SU-DHL-6 (cell line): ENCODE measurements at regions not wholly inside any gene's neighbourhood (a gene's known extent, or its start where the extent isn't known, plus 50 kb on each side); places are given as distances from the start of the nearest gene placed in this dataset.
"Not testable (repeated sequence)": the region's sequence is repeated elsewhere in the genome, so short reads cannot be mapped to it uniquely, and the experiment has no call there.

Experiments
- H2AFZ ChIP-seq: fragments of 200-600 bp; sonication (generic); 2 replicates; pipeline ENCODE4 v1.6.1; 2014; ENCODE audit warnings: low read depth, mild to moderate bottlenecking, moderate library complexity, mixed read lengths, antibody characterized with exemption, low read length; ENCODE audit not compliant: severe bottlenecking
- H3F3A ChIP-seq: fragments of 200-600 bp; shearing (Covaris generic); 2 replicates; pipeline ENCODE4 v1.6.0; 2016; ENCODE audit warnings: antibody characterized with exemption, mild to moderate bottlenecking; ENCODE audit not compliant: insufficient read depth
- H3K27ac ChIP-seq: fragments of 200-600 bp; sonication (generic); 2 replicates; pipeline ENCODE4 v1.5.1; 2016; ENCODE audit warnings: low read depth, mild to moderate bottlenecking, low read length, moderate library complexity, mixed read lengths
- H3K27me3 ChIP-seq: fragments of 200-600 bp; sonication (generic), shearing (Covaris generic); 2 replicates; pipeline ENCODE4 v1.6.0; 2014; ENCODE audit warnings: mild to moderate bottlenecking, low read length
- H3K36me3 ChIP-seq: fragments of 200-600 bp; sonication (generic); 2 replicates; pipeline ENCODE4 v1.6.1; 2014; ENCODE audit warnings: mild to moderate bottlenecking, low read length, mixed read lengths
- H3K4me2 ChIP-seq: fragments of 300-600, 200-600 bp; shearing (Covaris generic), sonication (generic); 2 replicates; pipeline ENCODE4 v1.6.0; 2014; ENCODE audit warnings: low read length, low read depth, mild to moderate bottlenecking; ENCODE audit not compliant: poor library complexity, severe bottlenecking
- H3K4me3 ChIP-seq: fragments of 200-600 bp; sonication (generic); 2 replicates; pipeline ENCODE4 v1.5.1; 2014; ENCODE audit warnings: antibody characterized with exemption, low read length, mild to moderate bottlenecking, mixed read lengths; ENCODE audit not compliant: insufficient read depth, poor library complexity, severe bottlenecking
- H3K79me2 ChIP-seq: fragments of 200-600 bp; sonication (generic); 2 replicates; pipeline ENCODE4 v1.6.1; 2014; ENCODE audit warnings: mild to moderate bottlenecking, low read length, moderate library complexity; ENCODE audit not compliant: insufficient read depth
- H3K9ac ChIP-seq: fragments of 200-600 bp; sonication (generic); 2 replicates; pipeline ENCODE4 v1.7.0; 2014; ENCODE audit warnings: mild to moderate bottlenecking, low read length
- H3K9me2 ChIP-seq: fragments of 200-600 bp; sonication (generic); replicated peaks from 2 replicates; pipeline ENCODE4 v1.6.1; 2014; ENCODE audit warnings: low read length; ENCODE audit not compliant: insufficient read depth
- H3K9me3 ChIP-seq: fragments of 200-600 bp; sonication (generic); 2 replicates; pipeline ENCODE4 v1.6.1; 2014; ENCODE audit warnings: low read length, mixed read lengths; ENCODE audit not compliant: insufficient read depth
- H4K20me1 ChIP-seq: fragments of 200-600 bp; sonication (generic); 2 replicates; pipeline ENCODE4 v1.6.1; 2014; ENCODE audit warnings: low read depth, mild to moderate bottlenecking, antibody characterized with exemption, low read length, moderate library complexity, mixed read lengths
- EZH2phosphoT487 ChIP-seq: fragments of 200-600 bp; sonication (generic), shearing (Covaris generic); conservative IDR thresholded peaks from 2 replicates; pipeline ENCODE4 v1.6.1; 2018; ENCODE audit warnings: mild to moderate bottlenecking, antibody characterized with exemption, low read length, moderate library complexity, mixed read lengths
- TF ChIP-seq, protein P1 (sequence below): fragments of 200-600 bp; sonication (generic); IDR thresholded peaks from one replicate; pipeline ENCODE4 v1.5.1; 2017; ENCODE audit warnings: antibody characterized with exemption, mild to moderate bottlenecking, low read length, moderate library complexity; ENCODE audit not compliant: insufficient read depth, poor library complexity, severe bottlenecking

DNA sequence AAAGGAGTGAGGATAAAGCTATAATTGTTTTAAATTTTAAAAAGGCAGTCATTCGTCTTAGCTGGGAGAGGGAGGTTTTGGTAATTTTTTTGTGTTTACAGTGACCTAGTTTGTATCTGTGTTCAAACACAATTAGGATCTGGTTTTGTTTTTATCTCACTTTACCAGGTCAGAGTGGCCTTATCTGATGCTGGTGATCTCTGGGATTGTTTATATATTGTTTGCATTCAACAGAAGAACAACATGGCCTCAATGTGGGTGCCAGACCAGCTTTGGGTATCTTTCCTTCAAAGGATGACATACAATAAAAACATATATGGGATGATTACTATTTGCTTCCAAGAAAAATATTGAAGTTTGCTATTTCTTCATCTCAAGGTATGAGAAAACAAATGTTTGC, 272.2 kb upstream of the UGT8 start:
- no peaks in the 10 kb centered on the region for H3K27me3 ChIP-seq
- no peak overlapping the region for H3K27ac ChIP-seq
- no peak overlapping the region for H2AFZ ChIP-seq
- H3K9me2 ChIP-seq = no peaks in the 10 kb centered on the region
- no peaks in the 10 kb centered on the region for H3K79me2 ChIP-seq
- no peak overlapping the region for H3K4me3 ChIP-seq
- no peaks in the 10 kb centered on the region for H3F3A ChIP-seq
- H4K20me1 ChIP-seq = no peaks in the 10 kb centered on the region
- H3K36me3 ChIP-seq = no peaks in the 10 kb centered on the region
- TF ChIP-seq, protein P1, sequence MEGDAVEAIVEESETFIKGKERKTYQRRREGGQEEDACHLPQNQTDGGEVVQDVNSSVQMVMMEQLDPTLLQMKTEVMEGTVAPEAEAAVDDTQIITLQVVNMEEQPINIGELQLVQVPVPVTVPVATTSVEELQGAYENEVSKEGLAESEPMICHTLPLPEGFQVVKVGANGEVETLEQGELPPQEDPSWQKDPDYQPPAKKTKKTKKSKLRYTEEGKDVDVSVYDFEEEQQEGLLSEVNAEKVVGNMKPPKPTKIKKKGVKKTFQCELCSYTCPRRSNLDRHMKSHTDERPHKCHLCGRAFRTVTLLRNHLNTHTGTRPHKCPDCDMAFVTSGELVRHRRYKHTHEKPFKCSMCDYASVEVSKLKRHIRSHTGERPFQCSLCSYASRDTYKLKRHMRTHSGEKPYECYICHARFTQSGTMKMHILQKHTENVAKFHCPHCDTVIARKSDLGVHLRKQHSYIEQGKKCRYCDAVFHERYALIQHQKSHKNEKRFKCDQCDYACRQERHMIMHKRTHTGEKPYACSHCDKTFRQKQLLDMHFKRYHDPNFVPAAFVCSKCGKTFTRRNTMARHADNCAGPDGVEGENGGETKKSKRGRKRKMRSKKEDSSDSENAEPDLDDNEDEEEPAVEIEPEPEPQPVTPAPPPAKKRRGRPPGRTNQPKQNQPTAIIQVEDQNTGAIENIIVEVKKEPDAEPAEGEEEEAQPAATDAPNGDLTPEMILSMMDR = no peak
- TF ChIP-seq EZH2phosphoT487 = no peak
- no peak overlapping the region for H3K9ac ChIP-seq
- no peak overlapping the region for H3K4me2 ChIP-seq
- H3K9me3 ChIP-seq = no peaks in the 10 kb centered on the region

DNA sequence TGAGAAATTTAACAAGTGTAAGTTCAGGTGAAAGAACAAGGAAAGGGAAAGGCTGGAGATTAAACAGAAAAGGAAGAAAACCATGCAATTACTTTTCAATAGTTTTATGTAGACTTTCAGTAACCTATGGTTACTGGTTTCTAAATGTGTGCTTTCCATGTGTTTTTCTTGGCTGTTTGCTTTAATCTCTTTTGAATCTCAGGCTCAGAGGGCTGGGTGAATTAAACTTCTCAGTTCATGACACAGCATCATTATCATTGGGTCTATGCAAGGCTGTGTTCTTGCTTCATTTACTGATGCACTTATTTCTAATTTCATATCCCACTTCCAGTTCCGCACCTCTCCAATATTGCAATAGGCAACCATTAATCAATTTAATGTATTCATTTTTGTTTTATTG, 266.5 kb upstream of the UGT8 start:
- H3K9me3 ChIP-seq = no peaks in the 10 kb centered on the region
- TF ChIP-seq EZH2phosphoT487 = no peak
- TF ChIP-seq, protein P1 = no peak
- H3F3A ChIP-seq = no peaks in the 10 kb centered on the region

DNA sequence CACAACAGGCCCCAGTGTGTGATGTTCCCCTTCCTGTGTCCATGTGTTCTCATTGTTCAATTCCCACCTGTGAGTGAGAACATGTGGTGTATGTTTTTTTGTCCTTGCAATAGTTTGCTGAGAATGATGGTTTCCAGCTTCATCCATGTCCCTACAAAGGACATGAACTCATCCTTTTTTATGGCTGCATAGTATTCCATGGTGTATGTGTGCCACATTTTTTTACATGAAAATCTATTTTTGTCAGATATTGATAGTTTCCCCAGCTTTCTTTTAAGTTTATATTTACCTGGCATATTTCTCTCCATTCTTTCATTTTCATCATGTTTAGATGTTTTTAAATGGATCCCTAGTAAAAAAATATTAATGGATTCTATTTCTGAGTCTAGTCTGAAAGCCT, 264.2 kb upstream of the UGT8 start:
- not testable (repeated sequence) for H3K9ac ChIP-seq, H2AFZ ChIP-seq, H3K27ac ChIP-seq, H3K9me2 ChIP-seq, H3K4me3 ChIP-seq, H3K4me2 ChIP-seq, H3K79me2 ChIP-seq, H4K20me1 ChIP-seq, H3K27me3 ChIP-seq, H3K9me3 ChIP-seq, H3F3A ChIP-seq, H3K36me3 ChIP-seq

More for the DNA sequence above, 266.5 kb upstream of the UGT8 start:
- no peak overlapping the region for H3K4me2 ChIP-seq
- no peaks in the 10 kb centered on the region for H4K20me1 ChIP-seq
- no peak overlapping the region for H2AFZ ChIP-seq
- no peaks in the 10 kb centered on the region for H3K79me2 ChIP-seq
- no peaks in the 10 kb centered on the region for H3K9me2 ChIP-seq
- H3K9ac ChIP-seq = no peak overlapping the region
- no peak overlapping the region for H3K27ac ChIP-seq
- no peak overlapping the region for H3K4me3 ChIP-seq
- no peaks in the 10 kb centered on the region for H3K36me3 ChIP-seq
- no peaks in the 10 kb centered on the region for H3K27me3 ChIP-seq

DNA sequence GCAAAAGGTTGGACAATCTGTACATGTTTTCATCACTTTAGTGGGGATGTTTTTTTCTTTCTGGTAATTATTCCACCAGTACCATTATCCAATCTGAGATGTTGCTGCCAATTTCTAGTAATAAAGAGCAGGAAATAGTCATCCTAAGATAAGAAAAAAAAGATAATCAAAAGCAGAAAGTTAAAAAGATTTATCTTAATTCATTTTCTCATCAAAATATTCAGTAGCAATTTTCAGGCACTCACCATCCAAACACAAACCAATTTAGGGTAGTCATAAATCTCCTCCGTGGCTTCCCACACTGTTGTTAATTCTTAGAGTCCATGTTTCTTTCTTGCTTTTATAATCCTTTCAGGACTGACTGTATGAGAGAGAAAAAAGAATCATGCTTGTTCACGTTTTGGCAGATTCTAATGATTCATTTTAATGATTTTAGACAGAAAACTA, 263.7 kb upstream of the UGT8 start:
- no peaks in the 10 kb centered on the region for H3K9me3 ChIP-seq
- no peak overlapping the region for H3K27ac ChIP-seq
- no peak overlapping the region for H3K4me3 ChIP-seq
- no peaks in the 10 kb centered on the region for H4K20me1 ChIP-seq
- no peak overlapping the region for H3K4me2 ChIP-seq
- no peaks in the 10 kb centered on the region for H3K79me2 ChIP-seq
- no peak overlapping the region for H3K9ac ChIP-seq
- no peaks in the 10 kb centered on the region for H3F3A ChIP-seq
- no peak overlapping the region for H2AFZ ChIP-seq
- no peaks in the 10 kb centered on the region for H3K36me3 ChIP-seq
- H3K9me2 ChIP-seq = no peaks in the 10 kb centered on the region
- TF ChIP-seq, protein P1 = no peak
- no peak for TF ChIP-seq EZH2phosphoT487
- no peaks in the 10 kb centered on the region for H3K27me3 ChIP-seq
